ENCODE measurements at regions not wholly inside any gene's neighbourhood (a gene's known extent, or its start where the extent isn't known, plus 50 kb on each side); places are given as distances from the start of the nearest gene placed in this dataset.
A peak's percentile ranks its signal among the peaks of the same experiment; 100 is the strongest.

GRCh38 chr20:6295127-6295866 lies 172.5 kb upstream of the FERMT1 start:
- Histone ChIP-seq H3K4me1 (no peaks in the 10 kb centered on the region), H3K4me2 (no peak overlapping the region), H3K4me3 (no peak overlapping the region), H3K27ac (no peak overlapping the region), H3K9me3 (no peaks in the 10 kb centered on the region)
- CTCF ChIA-PET: interaction anchor here (0.5 kb wide), 1 partner anchor 1531 kb away, joined by 4 read pairs; no protein-coding TSS in a partner anchor
- DNase-seq (ENCODE audit: low read depth in 1 of 2, low spot score in 1 of 2): no peak
- TF ChIP-seq MAFK (IDR thresholded peaks at IDR 0.05; ENCODE audit: partially characterized antibody) (no peak), EHMT2 (IDR thresholded peaks at IDR 0.05; ENCODE audit: low read depth) (no peak), MAX (IDR thresholded peaks at IDR 0.05) (no peak), RCOR1 (IDR thresholded peaks at IDR 0.05; ENCODE audit: low read depth, low read length) (no peak), PBX3 (IDR thresholded peaks at IDR 0.05) (no peak), CHD4 (IDR thresholded peaks at IDR 0.05; ENCODE audit: borderline replicate concordance) (no peak), MYC (IDR thresholded peaks at IDR 0.05; ENCODE audit: borderline replicate concordance, low read length) (no peak), TFCP2L1 (CRISPR knock-in tag; IDR thresholded peaks at IDR 0.05) (no peak), FOSB (CRISPR knock-in tag; IDR thresholded peaks at IDR 0.05) (no peak), FOSL2 (IDR thresholded peaks at IDR 0.05) (no peak), FOSL2 (CRISPR knock-in tag; IDR thresholded peaks at IDR 0.05) (no peak), ZSCAN20 (CRISPR knock-in tag; IDR thresholded peaks at IDR 0.05) (no peak), JUN (IDR thresholded peaks at IDR 0.05) (no peak), GATA3 (IDR thresholded peaks at IDR 0.05; ENCODE audit: borderline replicate concordance) (no peak)
- no peak for FAIRE-seq
- POLR2A ChIA-PET: no interaction called here
- 25% methylated on average over 5 of the region's 5 CpGs for WGBS (ENCODE audit: missing lambda C conversion rate)
- no peak for ATAC-seq

GRCh38 chr20:6287471-6287870 lies 164.6 kb upstream of the FERMT1 start:
- Histone ChIP-seq H3K4me2 (no peak overlapping the region), H3K9me3 (peaks cover 3% of the 10 kb centered on the region; the same call in 2 of the 3 replicates), H3K4me1 (no peaks in the 10 kb centered on the region), H3K4me3 (no peak overlapping the region), H3K27ac (no peak overlapping the region)
- FAIRE-seq (peak; percentile 7), ATAC-seq (no peak), DNase-seq (ENCODE audit: low read depth in 1 of 2, low spot score in 1 of 2) (no peak)
- ChIA-PET POLR2A (no interaction called here), CTCF (no interaction called here)
- TF ChIP-seq HEYL (CRISPR knock-in tag; IDR thresholded peaks at IDR 0.05) (no peak), HOXA7 (CRISPR knock-in tag; IDR thresholded peaks at IDR 0.05) (no peak), ELK1 (IDR thresholded peaks at IDR 0.05; ENCODE audit: low read depth, low read length) (no peak)

- H3K4me1 ChIP-seq: no peaks in the 10 kb centered on the region
- POLR2A ChIA-PET: no interaction called here
- ATAC-seq: no peak
- CTCF ChIA-PET: no interaction called here
- no peak overlapping the region for H3K4me3 ChIP-seq
- no peak for FAIRE-seq
- no peak overlapping the region for H3K4me2 ChIP-seq
- peaks cover 9% of the 10 kb centered on the region; the same call in 2 of the 3 replicates for H3K9me3 ChIP-seq
- WGBS (ENCODE audit: missing lambda C conversion rate): 0% methylated on average over 1 of the region's 1 CpG
- no peak for DNase-seq (ENCODE audit: low read depth in 1 of 2, low spot score in 1 of 2)
- H3K27ac ChIP-seq: no peak overlapping the region
- no peak for TF ChIP-seq ESRRA (IDR thresholded peaks at IDR 0.05; ENCODE audit: borderline replicate concordance, low read length)
- no peak for TF ChIP-seq FOSB (CRISPR knock-in tag; IDR thresholded peaks at IDR 0.05)
- TF ChIP-seq BHLHE40 (IDR thresholded peaks at IDR 0.05; ENCODE audit: low read depth, low read length): no peak
- no peak for TF ChIP-seq CBX8 (IDR thresholded peaks at IDR 0.05)
- no peak for TF ChIP-seq HES2 (IDR thresholded peaks at IDR 0.05)
- TF ChIP-seq BCL3 (IDR thresholded peaks at IDR 0.05): no peak
- no peak for TF ChIP-seq USF2 (IDR thresholded peaks at IDR 0.05)
- TF ChIP-seq FOXS1 (CRISPR knock-in tag; IDR thresholded peaks at IDR 0.05): no peak
- TF ChIP-seq KDM5A (IDR thresholded peaks at IDR 0.05): no peak
- no peak for TF ChIP-seq SREBF2 (IDR thresholded peaks at IDR 0.05)
- no peak for TF ChIP-seq ZFP36 (IDR thresholded peaks at IDR 0.05; ENCODE audit: borderline replicate concordance, partially characterized antibody)
- no peak for TF ChIP-seq CBX2 (IDR thresholded peaks at IDR 0.05; ENCODE audit: borderline replicate concordance, low read depth)
- no peak for TF ChIP-seq JUN (IDR thresholded peaks at IDR 0.05)
- no peak for TF ChIP-seq HEYL (CRISPR knock-in tag; IDR thresholded peaks at IDR 0.05)
- TF ChIP-seq POLR2A (IDR thresholded peaks at IDR 0.05; ENCODE audit: low read length): no peak
- TF ChIP-seq HMGXB4 (CRISPR knock-in tag; IDR thresholded peaks at IDR 0.05; ENCODE audit: borderline replicate concordance): no peak
Measured at GRCh38 chr20:6282642-6283041, 159.8 kb upstream of the FERMT1 start.

All from A549 (cell line).